Stimulated activated CD8-positive, alpha-beta memory T cell treated with anti-CD3 and anti-CD28 coated beads, Interleukin-15, amount 100 ng/mL, for 48 hours (primary cell): ENCODE measurements at regions not wholly inside any gene's neighbourhood (a gene's known extent, or its start where the extent isn't known, plus 50 kb on each side); places are given as distances from the start of the nearest gene placed in this dataset.
"Not testable (repeated sequence)": the region's sequence is repeated elsewhere in the genome, so short reads cannot be mapped to it uniquely, and the experiment has no call there.

Source experiments
- DNase-seq, 2 donors: peaks; one replicate each; pipeline ENCODE4 v3.0.0-alpha.2; 2020; ENCODE audit warnings: low read depth in 2 of 2

DNA sequence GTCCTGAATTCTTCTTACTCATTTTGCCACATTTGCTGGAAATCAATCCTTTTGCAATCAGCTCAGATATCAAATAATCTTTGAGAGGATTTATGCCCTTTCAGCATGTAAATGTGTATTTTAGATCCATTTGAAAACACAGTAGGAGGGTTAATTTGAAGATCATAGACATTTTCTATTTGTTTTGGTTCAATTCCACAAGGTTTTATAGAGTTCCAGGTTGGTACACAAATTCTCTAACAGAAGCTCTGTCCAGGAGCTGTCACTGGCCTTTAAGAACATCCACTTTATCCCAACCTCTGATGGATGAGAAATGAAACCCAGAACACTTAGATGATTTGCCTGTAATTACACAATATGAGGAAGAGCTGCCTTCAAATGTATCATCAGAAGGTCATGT is 157.3 kb upstream of the CHAC2 start:
- DNase-seq, result no peak

DNA sequence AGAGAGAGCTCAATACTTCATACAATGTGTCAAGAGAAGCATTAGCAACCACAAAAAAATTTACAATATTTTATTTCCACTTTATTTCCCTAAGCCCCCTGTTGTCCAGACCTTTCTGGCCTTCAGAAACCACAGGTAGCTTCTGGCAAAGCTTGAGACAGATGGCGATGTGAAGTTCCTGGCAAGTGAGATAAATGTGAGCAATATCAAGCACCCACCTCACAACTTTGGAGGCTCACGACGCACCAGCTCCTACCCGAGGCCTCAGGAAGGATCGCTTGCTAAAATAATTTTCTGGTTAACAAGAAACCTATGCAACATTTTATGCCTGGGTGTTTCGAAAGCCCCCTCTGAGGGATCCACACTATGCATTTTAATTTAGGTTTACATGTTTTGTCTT is 158.1 kb upstream of the CHAC2 start:
- no peak for DNase-seq

DNA sequence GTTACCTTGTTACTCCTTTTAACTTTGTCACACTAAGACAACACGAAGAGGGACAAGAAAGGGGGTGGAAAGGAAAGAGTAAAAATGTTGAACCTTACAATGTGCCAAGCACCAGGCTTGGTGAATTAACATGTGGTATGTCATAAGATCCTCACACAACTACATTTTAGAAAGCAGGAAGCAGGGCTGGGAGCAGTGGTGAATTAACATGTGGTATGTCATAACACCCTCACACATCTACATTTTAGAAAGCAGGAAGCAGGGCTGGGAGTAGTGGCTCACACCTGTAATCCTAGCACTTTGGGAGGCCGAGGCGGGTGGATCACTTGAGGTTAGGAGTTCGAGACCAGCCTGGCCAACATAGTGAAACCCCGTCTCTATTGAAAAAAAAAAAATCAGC is 159.3 kb upstream of the CHAC2 start:
- DNase-seq, result no peak

DNA sequence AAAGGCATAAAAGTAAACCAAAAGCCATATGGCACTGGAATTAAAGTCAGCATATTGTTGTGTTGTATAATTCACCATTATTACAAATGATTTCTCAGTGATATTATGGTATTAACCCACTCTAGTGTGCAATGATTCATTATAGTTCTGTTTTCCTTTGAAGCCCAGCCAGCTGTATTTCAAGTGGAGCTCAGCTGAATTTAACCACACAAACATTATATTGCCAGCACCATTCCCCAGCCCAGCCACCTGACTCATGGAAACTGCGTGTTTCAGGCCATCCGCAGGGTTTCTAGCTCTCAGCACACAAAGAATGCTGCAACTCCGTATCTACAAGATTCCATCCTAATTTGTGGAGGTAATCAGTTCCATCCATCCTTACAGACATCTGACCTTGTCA is 166.8 kb upstream of the CHAC2 start:
- DNase-seq, result no peak

DNA sequence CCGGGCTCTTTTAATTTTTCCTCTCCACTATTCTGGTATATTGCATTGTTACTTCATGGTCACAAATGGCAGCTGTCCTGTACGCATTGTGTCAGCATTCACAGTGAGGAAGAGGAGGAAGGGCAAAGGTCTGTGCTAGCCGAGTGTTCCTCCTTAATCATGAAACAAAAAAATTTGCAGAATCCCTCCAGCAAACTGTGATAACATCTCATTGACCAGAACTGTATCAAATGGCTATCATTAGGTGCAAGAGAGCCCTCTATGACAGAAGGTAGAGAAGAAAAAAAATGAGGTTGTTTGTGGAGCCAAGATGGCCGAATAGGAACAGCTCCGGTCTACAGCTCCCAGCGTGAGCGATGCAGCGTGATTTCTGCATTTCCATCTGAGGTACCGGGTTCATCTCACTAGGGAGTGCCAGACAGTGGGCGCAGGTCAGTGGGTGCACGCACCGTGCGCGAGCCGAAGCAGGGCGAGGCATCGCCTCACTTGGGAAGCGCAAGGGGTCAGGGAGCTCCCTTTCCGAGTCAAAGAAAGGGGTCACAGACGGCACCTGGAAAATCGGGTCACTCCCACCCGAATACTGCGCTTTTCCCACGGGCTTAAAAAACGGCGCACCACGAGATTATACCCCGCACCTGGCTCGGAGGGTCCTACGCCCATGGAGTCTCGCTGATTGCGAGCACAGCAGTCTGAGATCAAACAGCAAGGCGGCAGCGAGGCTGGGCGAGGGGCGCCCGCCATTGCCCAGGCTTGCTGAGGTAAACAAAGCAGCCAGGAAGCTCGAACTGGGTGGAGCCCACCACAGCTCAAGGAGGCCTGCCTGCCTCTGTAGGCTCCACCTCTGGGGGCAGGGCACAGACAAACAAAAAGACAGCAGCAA is 180.6 kb upstream of the CHAC2 start:
- DNase-seq, result not testable (repeated sequence)

DNA sequence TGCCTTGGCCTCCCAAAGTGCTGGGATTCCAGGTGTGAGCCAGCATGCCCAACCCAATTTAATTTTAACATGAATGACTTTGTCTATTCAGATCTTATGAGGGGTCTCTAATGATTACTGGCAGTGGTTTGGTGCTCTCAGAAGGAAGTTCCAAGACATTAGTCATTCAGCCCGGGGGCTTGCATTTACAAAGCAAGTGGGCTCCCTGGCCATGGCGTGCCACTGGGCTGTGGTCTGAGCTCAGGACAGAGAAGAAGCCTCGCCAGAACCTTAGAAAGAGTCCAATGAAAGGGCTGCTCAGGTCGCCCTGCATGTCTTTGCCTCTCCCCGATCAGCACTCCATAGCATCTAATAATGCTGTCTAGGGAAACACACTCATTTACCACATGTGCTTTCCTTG is 182.6 kb upstream of the CHAC2 start:
- DNase-seq, result no peak

DNA sequence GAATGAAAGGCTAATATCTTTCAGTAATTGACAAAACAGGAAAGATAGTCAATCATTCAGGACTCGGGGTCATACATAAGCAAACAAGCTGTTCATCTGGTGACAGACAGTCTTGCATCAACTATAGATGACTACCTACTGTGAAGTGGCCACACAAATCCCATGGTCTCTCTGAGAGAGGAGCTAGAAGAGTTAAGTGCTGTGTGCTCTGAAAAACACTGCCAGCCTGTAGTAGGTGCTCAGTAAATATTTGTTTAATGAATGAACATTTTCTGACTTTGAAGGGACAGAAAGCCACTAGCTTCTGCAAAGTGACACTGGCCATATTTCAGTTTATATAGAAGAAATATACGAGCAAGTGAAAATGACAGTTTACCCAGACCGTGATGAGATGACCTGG is 184.0 kb upstream of the CHAC2 start:
- DNase-seq, result no peak

DNA sequence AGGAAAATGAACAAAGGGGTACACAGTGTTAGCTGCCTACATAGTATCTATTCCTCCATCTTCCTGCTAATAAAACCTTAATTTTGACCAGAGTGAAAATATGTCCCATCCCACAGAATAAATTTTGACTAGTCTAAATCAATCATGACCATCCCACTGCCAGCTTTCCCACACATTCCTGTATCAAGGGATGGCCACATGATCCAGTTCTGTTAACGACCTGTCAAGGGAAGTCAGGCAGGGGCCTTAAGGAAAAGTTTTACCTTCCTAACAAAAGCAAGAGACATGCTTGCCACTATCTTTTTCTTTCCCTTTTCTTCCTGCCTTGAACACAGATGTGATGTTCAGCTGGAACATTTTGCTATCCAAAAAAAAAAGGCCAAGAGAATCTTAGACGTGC is 185.0 kb upstream of the CHAC2 start:
- no peak for DNase-seq

DNA sequence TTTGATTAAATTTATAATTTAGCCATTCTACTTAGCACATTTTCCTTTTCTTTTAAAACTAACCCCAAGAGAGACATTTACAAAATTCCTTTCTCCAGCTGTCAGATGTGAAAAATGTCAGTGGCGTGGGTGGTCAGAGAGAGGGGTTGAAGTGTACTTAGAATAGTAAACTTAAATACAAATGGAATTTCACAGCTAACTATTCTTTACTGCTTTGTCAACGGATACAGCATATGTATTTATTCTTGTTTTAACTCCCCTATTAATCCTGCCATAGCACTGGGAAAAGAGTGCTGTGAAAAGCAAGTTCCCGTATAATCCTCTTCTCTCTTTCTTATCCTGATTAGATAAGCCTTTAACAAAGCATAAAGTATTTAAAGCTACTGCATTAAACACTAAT is 191.4 kb upstream of the CHAC2 start:
- no peak for DNase-seq

DNA sequence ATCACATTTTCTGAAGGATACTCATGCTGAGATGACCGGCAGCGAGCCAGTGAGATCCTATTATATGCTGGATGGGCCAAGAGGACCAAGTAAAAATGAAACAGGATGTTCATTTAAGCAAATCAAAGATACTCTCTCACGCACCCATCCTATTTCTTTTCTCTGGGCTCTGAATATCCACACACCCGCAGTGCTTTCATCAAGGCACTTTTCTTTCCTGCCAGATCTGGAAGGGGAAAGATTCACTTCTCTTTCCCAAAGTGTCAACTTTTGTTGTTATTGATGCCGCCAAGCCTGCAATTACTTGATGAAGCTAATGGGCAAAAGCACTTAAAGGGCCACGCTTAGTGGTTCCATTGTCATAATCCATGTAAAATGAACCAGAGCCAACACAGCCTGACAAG is 191.9 kb upstream of the CHAC2 start:
- DNase-seq, result no peak

DNA sequence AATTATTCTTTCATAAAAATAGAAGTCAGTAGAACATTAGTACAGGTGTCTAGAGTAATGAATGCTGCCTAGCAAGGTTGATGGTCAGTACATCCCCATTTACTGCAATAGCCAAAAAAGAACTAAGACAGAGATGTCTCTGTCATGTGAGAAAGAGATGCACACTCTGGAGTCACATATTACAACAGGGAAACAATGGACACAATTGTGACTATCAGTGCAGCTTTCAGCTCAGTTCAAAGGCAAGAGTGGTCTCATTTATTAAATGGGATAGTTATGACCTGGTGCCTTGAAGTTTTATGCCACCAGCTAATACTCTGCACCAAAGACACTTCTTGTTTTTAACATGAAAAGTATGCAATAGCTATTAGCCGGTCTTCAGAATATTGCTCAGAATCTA is 194.9 kb upstream of the CHAC2 start:
- DNase-seq, result no peak

DNA sequence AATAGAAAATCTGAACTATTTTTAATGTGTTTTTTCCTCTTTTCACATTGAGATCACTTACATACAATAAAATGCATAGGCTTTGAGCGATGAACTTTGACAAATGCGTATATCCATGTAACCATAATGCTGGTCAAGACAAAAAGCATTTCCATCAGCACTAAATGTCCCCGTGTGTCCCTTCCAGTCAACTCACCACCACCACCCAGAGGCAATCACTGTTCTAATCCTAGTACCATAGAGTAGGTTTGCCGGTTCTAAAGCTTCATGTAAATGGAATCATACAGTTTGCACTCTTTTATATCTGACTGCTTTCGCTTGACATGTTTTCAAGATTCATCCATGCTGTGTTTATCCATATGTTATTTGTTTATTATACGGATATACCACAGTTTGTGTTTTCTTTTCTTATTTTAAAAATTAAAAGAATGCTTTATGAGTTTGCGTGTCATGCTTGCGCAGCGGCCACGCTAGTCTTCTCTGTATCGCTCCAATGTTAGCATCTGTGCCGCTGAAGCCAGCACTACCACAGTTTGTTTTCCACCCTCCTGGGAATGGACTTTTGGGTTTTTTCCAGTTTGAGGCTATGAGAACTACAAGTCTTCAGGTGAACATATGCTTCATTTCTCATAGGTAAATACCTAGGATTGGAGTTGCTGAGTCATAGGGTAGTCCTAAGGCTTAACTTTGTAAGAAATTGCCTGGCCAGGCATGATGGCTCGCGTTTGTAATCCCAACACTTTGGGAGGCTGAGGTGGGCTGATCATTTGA is 197.5 kb upstream of the CHAC2 start:
- no peak for DNase-seq

DNA sequence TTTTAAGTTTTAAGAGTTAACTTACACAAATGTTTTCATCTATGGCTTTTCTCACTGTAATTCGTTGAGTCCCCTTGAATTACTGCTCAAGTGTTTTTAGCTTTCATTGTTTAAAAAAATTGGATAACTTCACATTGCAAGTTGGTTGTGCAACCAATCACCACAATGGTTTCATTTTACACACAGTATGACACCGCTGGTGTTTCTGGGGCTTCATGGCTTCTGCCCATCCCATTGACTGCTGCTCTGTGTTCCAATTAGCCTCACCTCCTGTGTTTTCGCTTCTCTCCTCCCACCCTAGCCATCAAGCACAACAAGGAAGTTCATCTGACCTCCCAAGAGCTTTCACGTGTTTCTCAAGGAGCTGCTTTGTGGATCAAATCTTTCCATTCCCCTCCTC is 199.1 kb upstream of the CHAC2 start:
- DNase-seq, result no peak

DNA sequence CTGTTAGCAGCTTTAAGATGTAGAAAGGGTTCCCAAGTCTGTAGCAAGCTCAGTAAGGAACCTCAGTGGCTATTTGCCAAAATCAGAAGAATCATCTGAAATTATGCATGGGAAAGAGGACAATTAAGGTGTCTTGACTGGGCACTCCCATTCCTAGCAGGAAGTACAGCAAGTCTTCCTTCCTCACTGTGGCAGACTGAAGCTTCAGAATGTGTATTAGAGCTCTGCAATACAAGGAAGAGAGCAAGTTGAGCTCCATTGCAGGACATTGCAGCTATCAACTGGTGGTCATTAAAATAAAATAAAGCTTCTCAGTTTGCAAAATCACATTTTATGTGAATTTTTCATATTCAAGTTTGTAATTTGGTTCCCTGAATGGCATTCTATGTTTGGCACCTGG is 200.5 kb upstream of the CHAC2 start:
- no peak for DNase-seq

DNA sequence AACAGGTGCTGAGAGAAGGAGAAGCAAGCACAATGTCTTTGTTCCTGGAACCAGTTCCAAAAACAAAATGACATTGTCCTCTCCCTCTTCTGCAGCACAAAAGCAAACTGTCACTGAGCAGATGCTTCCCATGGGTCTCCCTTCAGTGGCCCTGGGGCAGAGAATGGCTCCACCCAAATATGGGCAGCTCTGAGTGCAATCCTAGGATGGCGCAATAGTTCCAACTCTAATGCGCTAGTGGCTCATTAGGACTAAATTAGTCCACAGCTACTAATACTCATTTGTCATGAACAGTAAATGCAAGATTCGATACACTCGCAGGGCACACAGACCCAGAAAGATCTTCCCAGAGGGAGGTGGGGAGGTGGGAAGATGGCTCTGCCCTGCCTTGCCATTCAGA is 205.2 kb upstream of the CHAC2 start:
- DNase-seq, result no peak

DNA sequence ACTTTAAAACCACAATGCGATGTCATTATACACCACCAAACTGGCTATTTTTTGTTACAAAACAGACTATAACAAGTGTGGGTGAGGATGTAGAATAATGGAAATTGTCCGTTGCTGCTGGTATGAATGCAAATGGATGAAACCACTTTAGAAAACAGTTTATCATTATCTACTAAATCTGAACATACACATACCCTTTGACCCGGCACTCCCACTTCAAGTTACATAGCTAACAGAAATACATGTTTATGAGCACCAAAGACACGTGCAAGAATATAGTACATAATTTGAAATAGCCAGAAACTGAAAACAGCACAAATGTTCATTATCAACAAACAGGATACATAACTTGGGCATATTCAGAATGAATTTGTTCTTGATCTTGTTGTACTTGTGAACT is 206.4 kb upstream of the CHAC2 start:
- no peak for DNase-seq

DNA sequence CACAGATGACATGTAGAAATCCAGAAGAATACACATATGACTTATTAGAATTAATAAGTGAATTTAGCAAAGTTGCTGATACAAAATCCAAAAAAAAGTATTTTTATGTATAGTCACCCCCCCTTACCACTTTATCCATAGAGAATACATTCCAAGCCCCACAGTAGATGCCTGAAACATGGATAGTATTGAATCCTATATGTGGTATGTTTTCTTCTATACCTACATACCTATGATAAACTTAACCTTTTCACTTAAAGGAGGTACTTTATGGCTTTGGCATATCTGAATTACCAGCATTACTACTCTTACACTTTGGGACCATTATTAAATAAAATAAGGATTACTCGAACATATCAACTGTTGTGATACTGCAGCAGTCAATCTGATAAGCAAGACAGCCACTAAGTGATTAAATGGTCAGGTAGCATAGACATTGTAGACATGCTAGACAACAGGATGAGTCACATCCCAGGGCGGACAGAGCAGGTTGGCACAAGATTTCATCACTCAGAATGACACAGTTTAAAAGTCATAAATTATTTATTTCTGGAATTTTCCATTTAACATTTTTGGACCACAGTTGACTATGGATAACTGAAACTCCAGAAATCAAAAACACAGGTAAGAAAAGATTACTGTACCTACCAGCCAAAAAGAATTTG is 208.2 kb upstream of the CHAC2 start:
- DNase-seq, result no peak

DNA sequence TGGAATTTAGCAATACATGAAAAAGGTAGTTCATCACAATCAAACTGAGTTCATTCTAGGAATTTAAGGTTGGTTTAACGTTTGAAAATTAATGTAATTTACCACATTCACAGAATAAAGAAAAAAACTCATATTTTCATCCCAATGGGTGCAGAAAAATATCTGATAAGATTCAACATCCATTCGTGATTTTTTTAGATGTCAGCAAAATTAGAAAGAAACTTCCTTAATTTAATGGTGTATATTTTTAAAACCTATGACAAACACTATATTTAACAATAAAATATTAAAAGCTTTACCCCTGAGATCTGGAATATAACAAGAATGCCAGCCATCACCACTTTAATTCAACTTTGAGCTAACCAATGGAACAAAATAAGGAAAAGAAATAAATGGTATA is 208.7 kb upstream of the CHAC2 start:
- no peak for DNase-seq

DNA sequence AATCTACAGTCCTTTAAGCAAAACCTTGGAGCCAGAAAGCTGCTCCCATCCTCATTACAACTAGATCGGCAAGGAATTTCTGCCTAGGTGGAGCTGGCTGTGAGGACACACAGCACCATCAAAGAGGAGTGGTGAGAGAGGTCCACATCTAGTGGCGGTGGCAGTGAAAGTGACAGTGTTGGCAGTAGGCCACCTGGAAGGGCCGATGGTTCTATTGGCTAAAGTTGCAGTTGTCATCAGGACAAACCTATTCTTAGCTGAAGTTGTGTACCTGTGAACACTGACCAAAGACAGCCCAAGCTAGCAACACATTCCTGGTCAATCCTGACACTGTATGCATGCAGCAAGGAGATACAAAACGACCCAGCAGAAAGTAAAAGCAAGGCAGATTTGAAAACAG is 218.1 kb upstream of the CHAC2 start:
- no peak for DNase-seq

DNA sequence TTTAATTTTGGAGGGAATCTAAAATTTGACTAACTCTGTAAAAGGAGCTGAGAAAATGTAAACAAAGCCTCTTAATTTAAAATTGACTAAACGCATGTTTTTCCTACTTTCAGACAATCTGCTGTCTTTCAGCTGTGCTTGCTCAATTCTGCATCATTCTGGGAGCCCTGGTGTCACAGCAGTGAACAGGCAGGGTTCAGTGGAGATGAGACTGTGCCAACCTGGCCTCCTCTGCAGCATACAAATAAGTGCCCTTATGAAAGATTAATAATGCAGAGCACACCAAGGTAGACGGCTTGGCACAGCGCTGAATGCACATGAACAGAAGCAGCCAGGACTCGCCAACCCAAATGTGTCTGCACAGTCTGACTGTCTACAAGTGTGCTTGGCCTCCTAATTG is 222.0 kb upstream of the CHAC2 start:
- DNase-seq, result no peak

DNA sequence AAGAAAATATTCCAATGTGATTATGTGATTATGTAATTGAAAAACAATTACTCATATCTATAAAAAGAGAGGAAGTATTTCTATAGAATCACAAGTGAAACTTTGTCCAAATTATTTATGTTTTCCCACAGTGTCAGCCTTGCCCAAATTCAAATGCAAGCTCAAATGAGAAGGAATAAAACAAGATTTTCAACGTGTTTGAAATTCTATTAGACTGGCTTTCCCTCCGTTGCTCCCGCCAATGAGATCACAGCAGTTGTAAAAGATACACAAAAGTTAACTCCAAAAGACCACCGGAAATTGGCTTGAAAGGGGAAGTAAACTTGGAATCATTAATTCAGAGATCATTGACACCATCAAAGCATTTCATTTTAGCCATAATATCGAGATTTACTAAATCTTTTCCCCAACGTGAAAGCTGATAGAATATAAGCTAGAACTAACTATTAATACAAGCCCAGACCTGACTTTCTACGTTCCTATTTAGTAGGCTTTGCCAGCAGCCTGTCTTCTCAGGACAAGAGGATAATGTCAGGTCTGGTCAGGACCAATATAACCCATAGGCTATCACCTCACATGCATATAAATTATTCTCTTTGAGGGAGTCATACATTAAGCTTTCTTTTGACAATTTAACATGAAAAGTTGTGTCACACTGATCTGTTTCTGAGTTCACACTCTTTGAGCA is 222.6 kb upstream of the CHAC2 start:
- no peak for DNase-seq

DNA sequence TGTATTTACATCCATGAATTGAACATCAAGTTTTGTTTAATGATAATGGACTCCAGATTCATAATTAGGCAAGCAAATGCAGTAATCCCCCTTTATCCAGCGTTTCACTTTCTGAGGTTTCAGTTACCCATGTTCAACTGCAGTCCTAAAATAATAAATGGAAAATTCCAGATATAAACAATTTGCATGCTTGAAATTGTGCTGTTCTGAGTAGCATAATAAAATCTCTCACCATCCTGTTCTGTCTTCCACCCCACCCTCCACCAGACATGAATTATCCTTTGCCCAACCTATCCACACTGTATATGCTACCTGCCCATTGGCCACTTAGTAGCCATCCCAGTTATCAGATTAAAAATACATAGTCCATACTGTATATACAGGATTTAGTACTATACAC is 224.5 kb upstream of the CHAC2 start:
- DNase-seq, result no peak
